SKM-1 (cell line): ENCODE measurements at regions not wholly inside any gene's neighbourhood (a gene's known extent, or its start where the extent isn't known, plus 50 kb on each side); places are given as distances from the start of the nearest gene placed in this dataset.

ENCODE experiments used
- DNase-seq: peaks from one replicate; lab custom pipeline; 2025; ENCODE audit not compliant: unreplicated experiment; lab: John Stamatoyannopoulos, UW

GRCh38 chrX:69232945-69233344, 67.7 kb upstream of the PJA1 start:
- no peak for DNase-seq

DNA sequence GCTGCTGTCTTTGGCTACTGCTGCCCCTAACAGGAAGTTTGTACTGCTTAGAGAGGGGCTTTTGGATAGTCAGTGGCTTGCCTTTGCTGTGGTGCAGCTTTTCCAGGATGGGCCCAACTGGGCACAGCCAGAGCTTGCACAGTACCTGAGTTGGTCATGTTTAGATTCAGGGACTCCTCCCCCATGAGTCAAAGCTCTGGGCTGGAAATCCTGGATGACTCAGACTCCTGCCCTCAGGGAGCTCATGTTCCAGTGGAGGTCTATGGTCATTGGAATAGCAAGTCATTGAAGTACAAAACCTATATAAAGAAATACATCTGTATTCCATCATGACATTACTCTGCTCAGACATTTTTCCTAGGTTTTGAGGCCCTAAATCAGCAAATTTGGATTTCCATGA, 66.7 kb upstream of the PJA1 start:
- DNase-seq, result no peak

DNA sequence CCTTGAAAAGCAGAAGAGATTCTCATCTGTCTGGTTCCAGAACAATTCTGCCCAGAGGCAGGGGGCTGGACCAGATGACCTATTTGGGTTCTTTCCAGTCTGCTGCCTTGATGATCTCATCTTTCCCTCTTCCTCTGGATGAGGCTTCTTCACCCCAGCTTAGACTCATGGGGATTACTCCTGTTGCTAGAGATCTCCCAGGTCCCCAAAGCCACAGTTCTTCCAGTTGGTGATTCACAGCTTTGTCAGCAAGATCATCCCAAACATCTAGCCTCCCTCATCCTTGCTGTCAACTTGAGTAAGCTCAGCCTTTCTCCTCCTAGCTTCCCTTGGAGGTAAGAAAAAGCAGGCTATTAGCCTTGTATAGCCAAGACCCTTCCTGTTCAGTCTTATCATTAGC, 64.2 kb upstream of the PJA1 start:
- no peak for DNase-seq

DNA sequence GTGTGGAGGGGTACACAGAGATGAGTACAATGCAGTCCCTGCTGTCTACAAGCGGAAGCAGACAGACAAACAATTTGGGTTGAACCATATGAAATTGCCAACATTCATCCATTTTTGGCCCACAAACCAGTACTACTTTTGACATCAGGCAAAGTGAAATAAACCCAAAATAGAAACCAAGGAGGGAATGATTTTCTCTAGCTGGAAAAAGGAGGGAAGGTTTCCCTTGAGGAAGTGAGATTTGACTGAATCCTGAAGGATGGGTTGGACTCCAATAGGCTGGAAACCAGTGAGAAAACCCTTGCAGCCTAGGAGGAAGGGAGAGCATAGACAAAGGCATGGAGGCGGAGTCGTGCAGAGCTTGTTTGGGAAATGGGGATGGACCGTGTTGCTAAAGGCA, 63.5 kb upstream of the PJA1 start:
- DNase-seq, result no peak

GRCh38 chrX:69226459-69227158, 61.4 kb upstream of the PJA1 start:
- DNase-seq, result no peak

- DNase-seq, result peak; percentile 17
These were observed 57.1 kb upstream of the PJA1 start for GRCh38 chrX:69222103-69223090.

GRCh38 chrX:69221239-69222102, 56.2 kb upstream of the PJA1 start:
- DNase-seq, result no peak

DNA sequence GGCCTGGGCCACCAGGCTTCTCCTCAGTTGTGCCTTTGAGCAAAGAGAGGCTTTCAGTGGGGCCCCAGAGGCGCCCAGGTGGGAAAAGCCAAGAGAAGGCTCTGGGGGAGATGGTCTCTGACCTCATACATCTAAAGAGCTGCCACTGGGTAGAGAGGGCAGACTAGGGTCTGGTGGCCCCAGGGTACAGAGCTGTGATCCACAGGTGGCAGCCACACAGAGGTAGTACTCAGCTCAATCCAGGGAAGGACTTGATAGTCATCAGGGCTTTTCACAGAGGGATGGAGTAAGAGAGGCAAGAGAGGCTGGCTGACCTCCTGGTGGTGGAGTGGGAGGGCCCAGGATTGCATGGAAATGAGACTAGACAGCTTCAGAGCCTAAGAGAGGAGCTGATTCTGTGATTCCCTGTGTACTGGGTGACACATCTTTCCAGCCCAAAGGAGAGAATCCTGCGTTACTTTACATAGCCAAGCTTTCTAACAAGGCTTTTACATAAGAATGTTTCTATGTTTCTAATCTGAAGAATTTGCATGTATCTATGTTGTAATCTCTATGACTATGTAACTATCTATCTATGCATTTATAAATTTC, 53.2 kb upstream of the PJA1 start:
- DNase-seq, result no peak

DNA sequence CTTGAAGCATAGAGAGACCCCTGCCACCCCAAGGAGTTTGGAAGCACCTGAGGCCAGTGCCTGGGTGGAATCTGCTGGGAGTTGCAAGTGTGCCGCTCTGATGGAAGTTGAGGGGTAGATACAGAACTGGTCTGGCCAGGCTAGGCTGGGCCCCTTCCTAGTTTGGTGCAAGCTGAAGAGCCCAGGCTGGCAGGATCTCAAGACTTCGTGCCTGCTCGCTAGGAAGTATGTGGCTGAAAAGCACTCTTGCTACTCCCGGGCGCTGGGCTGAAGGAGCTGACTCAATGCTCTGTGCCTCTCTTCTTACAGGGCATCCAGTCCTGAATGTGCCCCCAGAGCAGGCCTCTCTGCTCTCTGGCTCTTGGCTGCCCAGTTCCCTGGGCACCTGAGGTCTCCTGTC, 51.7 kb upstream of the PJA1 start:
- DNase-seq, result no peak

- no peak for DNase-seq
These were observed 51.2 kb upstream of the PJA1 start for GRCh38 chrX:69216446-69216845.

DNA sequence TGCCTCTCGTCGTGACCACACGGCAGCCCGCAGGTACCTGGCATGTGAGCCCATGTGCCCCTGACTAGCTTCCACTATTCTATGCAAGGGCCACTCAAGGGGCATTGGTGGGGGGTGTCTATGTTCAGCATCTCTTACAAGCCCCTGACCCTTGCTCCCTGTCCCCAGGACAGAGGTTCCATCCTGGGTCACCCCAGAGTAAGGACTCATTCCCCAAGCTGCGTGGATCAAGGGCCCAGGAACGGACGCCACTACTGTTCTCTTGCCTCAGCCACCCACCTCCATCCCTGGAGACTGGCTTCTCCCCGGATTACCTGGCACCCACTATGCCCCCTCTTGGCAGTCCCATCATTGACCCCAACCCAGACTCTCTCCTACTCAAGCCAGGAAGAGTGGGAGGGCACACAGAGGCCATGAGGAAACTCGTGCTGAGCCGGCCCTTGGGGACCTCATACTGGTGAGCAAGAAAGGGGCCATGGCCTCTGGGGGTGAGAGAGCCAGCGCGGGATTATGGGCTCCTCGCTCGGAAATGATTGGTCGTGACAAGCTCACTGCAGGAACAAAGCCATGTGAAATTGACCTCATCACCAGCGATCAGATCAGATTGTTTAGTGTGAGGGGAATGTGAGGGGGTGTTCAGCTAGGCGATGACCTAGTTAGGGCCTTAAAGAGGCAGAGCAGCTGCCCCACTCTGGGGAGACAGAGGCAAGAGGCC, 50.1 kb upstream of the PJA1 start:
- DNase-seq, result no peak
